Femur (tissue), 1 donor: ENCODE measurements at regions not wholly inside any gene's neighbourhood (a gene's known extent, or its start where the extent isn't known, plus 50 kb on each side); places are given as distances from the start of the nearest gene placed in this dataset.

ENCODE experiments used
- DNase-seq: peaks from one replicate; pipeline ENCODE4 v3.0.0-alpha.2; 2017

GRCh38 chr10:101301111-101301731 is 52.7 kb upstream of the BTRC start:
- peak; percentile 31 for DNase-seq

DNA sequence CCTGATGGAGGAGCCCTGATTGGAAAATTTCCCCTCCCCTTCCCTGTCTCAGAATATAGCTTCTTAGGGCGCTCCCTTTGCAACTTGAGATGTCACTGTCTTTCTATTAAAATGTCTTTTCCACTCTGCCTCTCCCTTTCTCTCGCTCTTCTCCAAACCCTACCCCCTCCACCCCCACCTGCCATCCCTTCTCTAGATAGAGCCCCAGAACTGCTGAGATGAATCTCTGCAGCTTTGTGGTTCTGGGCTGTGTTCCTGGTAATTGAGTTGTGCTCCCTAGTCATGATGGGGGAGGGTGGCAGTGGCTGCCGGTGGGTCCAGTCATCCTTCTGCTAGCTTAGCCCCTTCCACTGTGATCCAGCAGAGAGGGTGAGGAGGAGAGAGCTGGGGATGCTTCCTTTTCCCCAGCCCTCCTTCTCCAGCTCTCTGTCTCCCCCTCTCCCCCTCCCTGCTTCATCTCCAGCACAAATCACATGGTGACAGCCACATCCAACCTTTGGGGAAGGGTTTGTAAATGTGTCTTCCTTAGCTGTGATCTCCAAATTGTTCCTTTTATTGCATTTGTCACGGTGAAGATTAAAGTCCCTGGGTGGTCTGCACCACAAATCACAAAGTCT is 50.8 kb upstream of the BTRC start:
- DNase-seq: no peak
